ENCODE measurements at regions not wholly inside any gene's neighbourhood (a gene's known extent, or its start where the extent isn't known, plus 50 kb on each side); places are given as distances from the start of the nearest gene placed in this dataset.
A peak's percentile ranks its signal among the peaks of the same experiment; 100 is the strongest.
"Not testable (repeated sequence)": the region's sequence is repeated elsewhere in the genome, so short reads cannot be mapped to it uniquely, and the experiment has no call there.

GRCh38 chr12:4161718-4162117 is 111.8 kb upstream of the CCND2 start:
- Mint-ChIP-seq H3K4me3 (peak overlapping the region in 1 of 8 donors; percentile 12), H3K4me1 (peaks cover 19 to 25% (median 20%) of the 10 kb centered on the region in 3 donors), H3K36me3 (no peaks in the 10 kb centered on the region), H3K27me3 (no peaks in the 10 kb centered on the region), H3K9me3 (no peaks in the 10 kb centered on the region), H3K27ac (peak overlapping the region in 1 of 6 donors; percentile 29)
- ATAC-seq (ENCODE audit: low read depth in 2 of 2) (no peak), DNase-seq (no peak)

GRCh38 chr12:4160314-4161040 is 113.1 kb upstream of the CCND2 start:
- Mint-ChIP-seq H3K4me3 (peak overlapping the region in 1 of 8 donors; percentile 7), H3K27me3 (no peaks in the 10 kb centered on the region), H3K4me1 (peaks cover 23 to 29% (median 25%) of the 10 kb centered on the region in 3 donors), H3K9me3 (no peaks in the 10 kb centered on the region), H3K36me3 (no peaks in the 10 kb centered on the region), H3K27ac (no peak overlapping the region)
- no peak for ATAC-seq (ENCODE audit: low read depth in 2 of 2)
- no peak for DNase-seq

GRCh38 chr12:4159851-4160250 is 113.7 kb upstream of the CCND2 start:
- H3K27me3 Mint-ChIP-seq = no peaks in the 10 kb centered on the region
- H3K4me3 Mint-ChIP-seq = no peak overlapping the region
- H3K36me3 Mint-ChIP-seq = no peaks in the 10 kb centered on the region
- peaks cover 19 to 26% (median 19%) of the 10 kb centered on the region in 3 donors for H3K4me1 Mint-ChIP-seq
- DNase-seq (no peak), ATAC-seq (ENCODE audit: low read depth in 2 of 2) (no peak)
- peak overlapping the region in 3 of 6 donors; percentile 31 to 78 (median 38) for H3K27ac Mint-ChIP-seq
- H3K9me3 Mint-ChIP-seq = no peaks in the 10 kb centered on the region

DNA sequence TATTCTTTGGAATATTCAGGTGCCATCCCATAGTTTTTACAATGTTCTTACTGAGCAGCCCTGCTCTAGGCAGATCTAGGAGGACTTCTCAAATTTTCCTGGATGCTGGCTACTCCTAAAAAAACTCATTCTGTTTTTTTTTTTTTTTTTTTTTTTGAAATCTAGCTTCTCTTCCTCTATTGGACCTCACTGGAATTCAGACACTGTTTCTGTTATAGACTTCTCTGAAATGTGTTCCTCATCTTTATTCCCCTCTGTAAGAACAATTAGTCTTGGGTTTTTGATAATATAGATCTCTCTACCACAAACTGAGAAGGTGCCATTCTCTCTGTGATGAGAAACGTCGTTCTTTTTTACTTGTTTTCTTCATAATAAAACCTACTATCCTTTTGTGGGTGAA is 115.3 kb upstream of the CCND2 start:
- no peak for ATAC-seq (ENCODE audit: low read depth in 2 of 2)
- H3K27ac Mint-ChIP-seq = peak overlapping the region in 2 of 6 donors; percentile 16 to 36
- H3K36me3 Mint-ChIP-seq = no peaks in the 10 kb centered on the region
- no peak overlapping the region for H3K4me3 Mint-ChIP-seq
- H3K9me3 Mint-ChIP-seq = no peaks in the 10 kb centered on the region
- H3K4me1 Mint-ChIP-seq = peaks cover 19 to 31% (median 27%) of the 10 kb centered on the region in 3 donors
- no peak for DNase-seq
- H3K27me3 Mint-ChIP-seq = no peaks in the 10 kb centered on the region

GRCh38 chr12:4157122-4157521 is 116.4 kb upstream of the CCND2 start:
- Mint-ChIP-seq H3K27ac (peak overlapping the region in 2 of 6 donors; percentile 7 to 57), H3K27me3 (no peaks in the 10 kb centered on the region), H3K4me1 (peaks cover 31 to 43% (median 39%) of the 10 kb centered on the region in 3 donors), H3K9me3 (no peaks in the 10 kb centered on the region), H3K36me3 (no peaks in the 10 kb centered on the region), H3K4me3 (no peak overlapping the region)
- no peak for DNase-seq
- no peak for ATAC-seq (ENCODE audit: low read depth in 2 of 2)

GRCh38 chr12:4156317-4156716 is 117.2 kb upstream of the CCND2 start:
- Mint-ChIP-seq H3K4me3 (no peak overlapping the region), H3K4me1 (peaks cover 39 to 51% (median 43%) of the 10 kb centered on the region in 3 donors), H3K27me3 (no peaks in the 10 kb centered on the region), H3K9me3 (no peaks in the 10 kb centered on the region), H3K36me3 (peaks cover 0 to 4% of the 10 kb centered on the region in 2 donors), H3K27ac (peak overlapping the region in 5 of 6 donors; percentile 21 to 79 (median 57))
- ATAC-seq (ENCODE audit: low read depth in 2 of 2) (no peak), DNase-seq (no peak)

- Mint-ChIP-seq H3K4me1 (peaks cover 52 to 66% (median 55%) of the 10 kb centered on the region in 3 donors), H3K27me3 (no peaks in the 10 kb centered on the region), H3K9me3 (peaks cover 0 to 2% (median 0%) of the 10 kb centered on the region in 7 donors), H3K4me3 (no peak overlapping the region), H3K36me3 (peaks cover 0 to 7% of the 10 kb centered on the region in 2 donors), H3K27ac (peak overlapping the region; percentile 8 to 99 (median 72))
- no peak for ATAC-seq (ENCODE audit: low read depth in 2 of 2)
- DNase-seq = no peak
These were observed 118.8 kb upstream of the CCND2 start for GRCh38 chr12:4154672-4155225.

DNA sequence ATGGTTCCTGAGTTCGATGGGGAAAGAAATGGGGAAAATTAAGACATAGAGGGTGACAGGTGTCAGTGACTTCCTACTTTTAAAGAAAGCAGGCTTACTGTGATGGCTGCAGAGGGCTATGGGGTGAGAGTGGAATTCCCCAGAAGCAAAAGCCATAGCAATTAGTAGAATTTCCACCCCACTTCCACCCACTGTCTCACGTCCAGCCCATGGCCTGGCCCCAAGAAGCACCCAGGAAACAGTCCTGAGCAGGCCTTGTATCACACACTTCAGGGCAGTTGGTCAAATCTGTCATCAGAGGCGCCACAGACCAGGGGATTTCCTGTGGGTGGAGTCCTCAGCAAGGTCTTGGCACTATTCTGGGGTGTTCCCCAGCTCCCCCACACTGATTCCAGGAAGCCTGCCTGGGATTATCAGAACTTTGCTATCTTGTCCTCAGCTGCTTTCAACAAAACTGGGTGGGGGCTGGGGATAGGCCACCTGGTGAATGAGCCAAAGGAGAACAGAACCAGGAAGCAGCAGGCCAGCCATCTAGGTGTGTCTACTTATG is 120.1 kb upstream of the CCND2 start:
- Mint-ChIP-seq H3K4me1 (peaks cover 60 to 77% (median 64%) of the 10 kb centered on the region in 3 donors), H3K36me3 (peaks cover 0 to 7% of the 10 kb centered on the region in 2 donors), H3K9me3 (peaks cover 0 to 2% (median 0%) of the 10 kb centered on the region in 7 donors), H3K27me3 (no peaks in the 10 kb centered on the region), H3K4me3 (peak overlapping the region; percentile 1 to 87 (median 62)), H3K27ac (peak overlapping the region; percentile 98 to 99 (median 98))
- peak; percentile 66 for DNase-seq
- ATAC-seq (ENCODE audit: low read depth in 2 of 2) = peak; percentile 52 to 54

DNA sequence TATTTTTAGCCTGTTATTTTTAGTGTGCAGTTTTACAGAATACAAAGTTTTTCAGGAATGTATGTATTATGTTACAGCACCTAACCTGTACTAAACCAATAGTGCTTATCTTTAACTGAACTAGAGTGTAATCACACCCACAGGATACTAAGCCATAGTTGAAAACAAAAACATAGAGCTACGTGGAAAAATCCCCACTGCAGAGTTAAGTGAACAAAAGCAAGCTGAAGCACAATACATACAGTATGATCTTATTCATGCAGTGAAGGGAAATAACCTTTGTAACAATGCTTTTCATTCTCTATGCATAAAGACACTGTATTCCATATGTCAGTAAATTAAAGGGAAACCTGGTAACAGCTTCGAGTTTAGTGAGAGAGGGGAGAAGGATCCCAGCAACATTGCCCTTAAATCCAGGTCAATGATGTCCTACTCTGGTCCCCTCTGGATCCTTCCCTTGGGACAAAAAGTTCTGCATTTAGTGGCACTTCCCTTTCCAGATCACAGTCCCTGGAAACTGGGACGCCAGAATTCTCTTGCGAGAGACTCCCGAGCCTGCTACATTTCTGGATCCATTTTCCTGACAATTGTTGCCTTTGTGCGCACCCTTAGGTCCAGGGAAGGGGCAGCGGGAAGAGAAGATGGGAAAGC is 121.3 kb upstream of the CCND2 start:
- ATAC-seq (ENCODE audit: low read depth in 2 of 2) = peak; percentile 22
- Mint-ChIP-seq H3K27ac (peak overlapping the region; percentile 98 to 99 (median 98)), H3K4me3 (peak overlapping the region in 7 of 8 donors; percentile 21 to 87 (median 53)), H3K4me1 (peaks cover 71 to 88% (median 76%) of the 10 kb centered on the region in 3 donors), H3K36me3 (peaks cover 0 to 7% of the 10 kb centered on the region in 2 donors), H3K9me3 (peaks cover 0 to 2% (median 0%) of the 10 kb centered on the region in 7 donors), H3K27me3 (no peaks in the 10 kb centered on the region)
- no peak for DNase-seq

DNA sequence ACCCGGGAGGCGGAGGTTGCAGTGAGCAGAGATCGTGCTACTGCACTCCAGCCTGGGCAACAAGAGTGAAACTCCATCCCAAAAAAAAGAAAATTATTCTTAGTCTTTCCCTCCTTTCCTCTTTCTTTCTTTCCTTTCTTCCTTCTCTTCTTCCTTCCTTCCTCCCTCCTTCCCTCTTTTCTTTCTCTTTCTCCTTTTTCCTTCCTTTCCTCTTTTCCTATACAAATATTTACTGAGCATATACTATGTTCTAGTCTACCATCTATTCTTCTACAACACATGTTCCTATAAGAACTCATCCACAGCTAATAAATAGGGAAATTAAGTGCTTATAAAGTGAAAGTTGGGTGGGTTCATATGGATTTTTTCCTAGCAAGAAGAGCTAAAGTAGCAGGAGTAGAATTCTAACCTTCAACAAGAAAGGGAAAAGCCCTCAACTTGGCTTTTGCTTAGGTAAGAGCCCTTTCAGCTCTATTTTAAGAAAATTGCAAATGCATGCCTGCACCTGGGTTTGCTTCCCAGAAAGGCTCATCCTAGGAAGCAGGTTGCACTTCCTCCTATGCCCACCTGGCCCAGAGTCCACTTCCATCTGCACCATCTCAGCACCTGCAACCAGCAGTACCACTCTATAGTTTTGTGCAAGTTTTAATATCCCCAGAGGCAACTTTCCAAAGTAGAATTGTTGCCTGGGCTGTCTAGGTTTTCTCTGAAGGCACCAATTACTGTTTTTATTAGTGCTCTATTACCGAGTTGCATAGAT is 122.0 kb upstream of the CCND2 start:
- Mint-ChIP-seq H3K4me1 (peaks cover 77 to 93% (median 82%) of the 10 kb centered on the region in 3 donors), H3K27me3 (no peaks in the 10 kb centered on the region), H3K36me3 (peaks cover 0 to 7% of the 10 kb centered on the region in 2 donors), H3K9me3 (peaks cover 0 to 2% (median 0%) of the 10 kb centered on the region in 7 donors), H3K27ac (peak overlapping the region; percentile 98 to 99 (median 98)), H3K4me3 (peak overlapping the region; percentile 21 to 87 (median 58))
- ATAC-seq (ENCODE audit: low read depth in 2 of 2) = no peak
- no peak for DNase-seq

DNA sequence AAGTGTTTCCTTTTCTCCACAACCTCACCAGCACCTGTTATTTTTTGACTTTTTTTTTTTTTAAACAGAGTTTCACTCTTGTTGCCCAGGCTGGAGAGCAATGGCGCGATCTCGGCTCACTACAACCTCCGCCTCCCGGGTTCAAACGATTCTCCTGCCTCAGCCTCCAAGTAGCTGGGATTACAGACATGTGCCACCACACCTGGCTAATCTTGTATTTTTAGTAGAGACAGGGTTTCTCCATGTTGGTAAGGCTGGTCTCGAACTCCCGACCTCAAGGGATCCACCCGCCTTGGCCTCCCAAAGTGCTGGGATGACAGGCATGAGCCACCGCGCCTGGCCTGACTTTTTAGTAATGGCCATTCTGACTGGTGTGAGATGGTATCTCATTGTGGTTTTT is 123.2 kb upstream of the CCND2 start:
- not testable (repeated sequence) for H3K9me3 Mint-ChIP-seq; H3K27me3 Mint-ChIP-seq; H3K36me3 Mint-ChIP-seq; ATAC-seq (ENCODE audit: low read depth in 2 of 2); DNase-seq
- Mint-ChIP-seq H3K4me1 (peaks cover 79 to 95% (median 84%) of the 10 kb centered on the region in 3 donors), H3K27ac (peak overlapping the region; percentile 47 to 98 (median 88)), H3K4me3 (peak overlapping the region in 6 of 8 donors; percentile 6 to 74 (median 26))

DNA sequence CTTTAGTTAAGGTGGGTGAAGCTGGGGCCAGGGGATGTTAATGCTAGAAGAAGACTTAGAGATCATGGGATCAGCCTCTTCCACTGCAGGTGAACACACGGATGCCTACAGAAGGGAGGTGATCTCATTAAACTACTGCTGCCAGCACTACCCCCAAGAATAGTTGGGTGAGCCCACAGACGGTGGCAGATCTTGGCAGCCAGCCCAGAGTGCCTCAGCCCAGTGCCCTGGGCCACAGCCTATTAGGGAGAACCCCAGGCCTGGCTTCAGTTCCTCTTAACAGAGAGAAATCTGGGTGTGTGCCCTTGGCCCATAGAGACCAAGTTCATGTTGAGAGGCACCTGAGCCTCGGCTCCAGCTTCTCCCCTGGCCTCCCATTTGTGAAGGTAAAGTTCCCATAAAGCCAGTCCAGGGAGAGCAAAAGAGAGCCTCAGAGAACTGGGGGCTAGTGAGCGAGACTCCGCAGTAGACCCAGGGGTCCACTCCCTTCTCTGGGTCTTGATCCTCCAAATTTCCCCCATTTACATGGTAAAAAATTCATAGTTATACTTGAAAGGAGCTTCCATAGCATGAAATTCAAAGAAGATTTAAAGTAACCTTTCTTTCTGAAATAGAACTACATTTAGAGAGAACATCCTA is 125.0 kb upstream of the CCND2 start:
- Mint-ChIP-seq H3K36me3 (peaks cover 0 to 7% of the 10 kb centered on the region in 2 donors), H3K4me1 (peaks cover 78 to 96% (median 95%) of the 10 kb centered on the region in 3 donors), H3K27ac (peak overlapping the region; percentile 95 to 99 (median 98)), H3K4me3 (peak overlapping the region; percentile 64 to 86 (median 83)), H3K27me3 (no peaks in the 10 kb centered on the region), H3K9me3 (peaks cover 0 to 2% (median 0%) of the 10 kb centered on the region in 7 donors)
- DNase-seq (peak; percentile 95), ATAC-seq (ENCODE audit: low read depth in 2 of 2) (peak; percentile 86)
